K562 (cell line): ENCODE measurements at regions not wholly inside any gene's neighbourhood (a gene's known extent, or its start where the extent isn't known, plus 50 kb on each side); places are given as distances from the start of the nearest gene placed in this dataset.

Source experiments
- ATF1 ChIP-seq, 2 experiments: fragments of 450-650 bp in 1 of 2; IDR thresholded peaks; 2 replicates each; pipeline ENCODE4 v1.6.1; 2016; ENCODE audit warnings: missing compliant biosample characterization in 1 of 2, missing genetic modification characterization in 1 of 2
- CCNT2 ChIP-seq: IDR thresholded peaks from 2 replicates; pipeline ENCODE4 v1.6.1; 2011; ENCODE audit warnings: borderline replicate concordance, low read depth, mild to moderate bottlenecking, moderate library complexity, mixed read lengths, low read length; ENCODE audit not compliant: insufficient read length; ENCODE audit errors: extremely low read depth
- CREB3 ChIP-seq: fragments of 450-650 bp; conservative IDR thresholded peaks from 2 replicates; pipeline ENCODE4 v1.6.1; 2016; ENCODE audit warnings: missing genetic modification characterization, low read depth, mild to moderate bottlenecking, missing compliant biosample characterization, moderate library complexity
- CTBP1 ChIP-seq: fragments of 450-650 bp; IDR thresholded peaks from 2 replicates; pipeline ENCODE4 v1.6.1; 2016; ENCODE audit warnings: borderline replicate concordance
- E2F1 ChIP-seq: sonication (generic); formaldehyde crosslinking; IDR thresholded peaks from 2 replicates; pipeline ENCODE4 v1.8.1; 2023; ENCODE audit warnings: mild to moderate bottlenecking, missing genetic modification reagents, moderate library complexity
- EP300 ChIP-seq: IDR thresholded peaks from 2 replicates; pipeline ENCODE4 v1.6.1; 2012; ENCODE audit warnings: low read length, improper control_type of control experiment
- HDAC1 ChIP-seq, 2 experiments: fragments of 450-650 bp; IDR thresholded peaks; 2 replicates each; pipeline ENCODE4 v1.6.1; 2016 to 2017; ENCODE audit warnings: inconsistent platforms in 1 of 2, mild to moderate bottlenecking in 1 of 2, moderate library complexity in 1 of 2
- KLF1 ChIP-seq: fragments of 450-650 bp; IDR thresholded peaks from 2 replicates; pipeline ENCODE4 v1.6.1; 2016; ENCODE audit warnings: missing genetic modification characterization, missing compliant biosample characterization
- MYBL2 ChIP-seq, 2 experiments: fragments of 450-650 bp in 1 of 2; sonication (generic) in 1 of 2; formaldehyde crosslinking in 1 of 2; IDR thresholded peaks; 2 replicates each; pipeline versions ENCODE4 v1.6.1 to v1.8.1; 2017 to 2022; ENCODE audit warnings: borderline replicate concordance in 1 of 2, inconsistent platforms in 1 of 2, low read depth in 1 of 2, mild to moderate bottlenecking in 1 of 2, missing genetic modification reagents in 1 of 2, moderate library complexity in 1 of 2
- OTX1 ChIP-seq: fragments of 450-650 bp; formaldehyde crosslinking; IDR thresholded peaks from 2 replicates; pipeline ENCODE4 v1.4.0; 2022; ENCODE audit warnings: mild to moderate bottlenecking
- PBX2 ChIP-seq, 2 experiments: IDR thresholded peaks in 1 of 2; conservative IDR thresholded peaks in 1 of 2; 2 replicates each; pipeline ENCODE4 v1.6.1; 2016; ENCODE audit warnings: low read depth in 2 of 2, mild to moderate bottlenecking in 1 of 2, missing compliant biosample characterization in 1 of 2, missing genetic modification characterization in 1 of 2, moderate library complexity in 1 of 2
- POLR2AphosphoS2 ChIP-seq: IDR thresholded peaks from 2 replicates; pipeline ENCODE4 v1.6.1; 2012; ENCODE audit warnings: low read length, improper control_type of control experiment
- POLR2AphosphoS5 ChIP-seq: IDR thresholded peaks from 2 replicates; pipeline ENCODE4 v1.6.1; 2011; ENCODE audit warnings: mild to moderate bottlenecking, low read depth, low read length, moderate library complexity; ENCODE audit not compliant: control insufficient read depth, insufficient read depth
- RBM17 ChIP-seq: fragments of 200-400 bp; formaldehyde crosslinking; IDR thresholded peaks from 2 replicates; pipeline ENCODE4 v1.6.1; 2017; ENCODE audit warnings: low read depth, mild to moderate bottlenecking, low read length, borderline replicate concordance
- RBM25 ChIP-seq: fragments of 200-400 bp; formaldehyde crosslinking; IDR thresholded peaks from 2 replicates; pipeline ENCODE4 v1.6.1; 2018; ENCODE audit warnings: low read length, low read depth, moderate library complexity; ENCODE audit not compliant: severe bottlenecking
- SRSF7 ChIP-seq: fragments of 200-400 bp; formaldehyde crosslinking; optimal IDR thresholded peaks from 2 replicates; pipeline ENCODE3; 2017; ENCODE audit warnings: mild to moderate bottlenecking, low read depth, low read length
- TCF3 ChIP-seq: sonication (generic); formaldehyde crosslinking; IDR thresholded peaks from 2 replicates; pipeline ENCODE4 v1.4.0; 2020; ENCODE audit warnings: mild to moderate bottlenecking, missing genetic modification reagents
- TEAD1 ChIP-seq, 2 experiments: fragments of 450-650 bp in 1 of 2; sonication (generic) in 1 of 2; formaldehyde crosslinking; IDR thresholded peaks; 2 replicates each; pipeline versions ENCODE4 v1.4.0 to v1.8.0; 2020 to 2022; ENCODE audit warnings: mild to moderate bottlenecking in 2 of 2, missing genetic modification reagents in 1 of 2
- TEAD4 ChIP-seq, 2 experiments: sonication (generic) in 1 of 2; formaldehyde crosslinking in 1 of 2; IDR thresholded peaks; 2 replicates each; pipeline versions ENCODE4 v1.6.1 to v1.8.0; 2012 to 2022; ENCODE audit warnings: borderline replicate concordance in 1 of 2, inconsistent platforms in 1 of 2, low read length in 1 of 2, mild to moderate bottlenecking in 1 of 2, missing genetic modification reagents in 1 of 2
- ZBTB9 ChIP-seq: fragments of 450-650 bp; formaldehyde crosslinking; IDR thresholded peaks from 2 replicates; pipeline ENCODE4 v1.4.0; 2020; ENCODE audit warnings: mild to moderate bottlenecking, moderate library complexity

DNA sequence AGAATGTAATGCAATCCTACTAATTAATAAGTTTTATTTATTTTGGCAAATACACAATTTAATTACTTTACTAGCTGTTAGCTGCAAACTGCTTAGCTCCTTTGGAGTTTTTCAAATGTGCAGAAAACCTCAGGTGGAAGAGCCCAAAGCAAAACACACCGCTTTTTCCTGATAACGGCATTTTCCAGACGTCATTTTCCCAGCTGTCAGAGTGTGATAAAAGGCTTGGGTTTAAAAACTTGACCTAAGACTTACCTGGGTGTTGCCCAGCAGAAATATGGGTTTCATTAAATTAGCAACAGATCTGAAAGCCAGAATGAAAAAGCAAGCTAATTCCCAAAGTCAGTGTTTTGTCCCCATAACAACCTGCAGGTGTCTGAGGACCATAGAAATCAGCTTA, 204.0 kb upstream of the HMCN1 start (continued):
- TF ChIP-seq PBX2 (CRISPR knock-in tag; IDR thresholded peaks at IDR 0.05; ENCODE audit: low read depth) (no peak), PBX2 (tag; conservative IDR thresholded peaks at IDR 0.05; ENCODE audit: low read depth) (peak; percentile 44; the same call in 1 of the 2 replicates), POLR2AphosphoS2 (no peak), CTBP1 (peak; percentile 33; the same call in 1 of the 2 replicates), KLF1 (tag) (no peak), ZBTB9 (no peak), POLR2AphosphoS5 (peak; percentile 65; the same call in 1 of the 2 replicates), CCNT2 (peak; percentile 79), SRSF7 (no peak), TEAD4 (IDR thresholded peaks at IDR 0.05; ENCODE audit: low read length) (peak; percentile 92), TEAD4 (CRISPR knock-in tag; IDR thresholded peaks at IDR 0.05; ENCODE audit: borderline replicate concordance) (no peak), RBM17 (no peak), E2F1 (CRISPR knock-in tag) (0 out of 2 replicates have a peak, but pooled peaks have one; percentile 33), TCF3 (peak; percentile 87), TEAD1 (CRISPR knock-in tag; IDR thresholded peaks at IDR 0.05) (no peak), CREB3 (tag) (no peak), OTX1 (CRISPR knock-in tag) (no peak), EP300 (peak; percentile 82), HDAC1 (IDR thresholded peaks at IDR 0.05) (peak in 1 of 2 experiments; percentile 56; a peak in 1 of 4 replicates), ATF1 (CRISPR knock-in tag; IDR thresholded peaks at IDR 0.05) (no peak), ATF1 (tag; IDR thresholded peaks at IDR 0.05) (peak; percentile 75), MYBL2 (IDR thresholded peaks at IDR 0.05; ENCODE audit: low read depth) (peak; percentile 33; the same call in 1 of the 2 replicates), MYBL2 (CRISPR knock-in tag; IDR thresholded peaks at IDR 0.05; ENCODE audit: borderline replicate concordance) (no peak), RBM25 (no peak)
